Transverse colon (tissue), 4 donors: ENCODE measurements at regions not wholly inside any gene's neighbourhood (a gene's known extent, or its start where the extent isn't known, plus 50 kb on each side); places are given as distances from the start of the nearest gene placed in this dataset.

ENCODE experiments used
- DNase-seq: peaks from one replicate; pipeline ENCODE4 v3.0.0-alpha.2; 2019
- H3K27ac ChIP-seq, 4 donors: fragments of 200-600 bp; sonication (generic); 2 replicates each; pipeline ENCODE4 v1.5.1; 2016 to 2018; ENCODE audit warnings: inconsistent platforms in 4 of 4
- H3K27me3 ChIP-seq: fragments of 200-600 bp; sonication (generic); 2 replicates; pipeline ENCODE4 v1.5.1; 2017; ENCODE audit warnings: inconsistent platforms
- H3K36me3 ChIP-seq, 4 donors: fragments of 200-600 bp; sonication (generic); 2 replicates each; pipeline ENCODE4 v1.5.1; 2017 to 2019; ENCODE audit warnings: inconsistent platforms in 4 of 4
- H3K4me1 ChIP-seq, 4 donors: fragments of 200-600 bp; sonication (generic); 2 replicates each; pipeline ENCODE4 v1.5.1; 2017 to 2020; ENCODE audit warnings: inconsistent platforms in 4 of 4
- H3K4me3 ChIP-seq, 4 donors: fragments of 200-600 bp; sonication (generic); 1 replicate in 1 of 4; 2 replicates in 3 of 4; pipeline versions ENCODE4 v1.5.1 to v1.6.1; 2017 to 2019; ENCODE audit warnings: inconsistent platforms in 4 of 4
- H3K9me3 ChIP-seq, 2 donors: fragments of 200-600 bp; sonication (generic); 2 replicates each; pipeline ENCODE4 v1.5.1; 2017 to 2019; ENCODE audit warnings: inconsistent platforms in 2 of 2
- EP300 ChIP-seq: sonication (generic); formaldehyde crosslinking; IDR thresholded peaks from one replicate; pipeline ENCODE4 v1.6.1; 2017; ENCODE audit warnings: antibody characterized with exemption, low read depth
- POLR2A ChIP-seq: fragments of 450-650 bp; IDR thresholded peaks from one replicate; pipeline ENCODE4 v1.6.1; 2016; ENCODE audit warnings: antibody characterized with exemption, mild to moderate bottlenecking, moderate library complexity
- POLR2AphosphoS5 ChIP-seq, 3 donors: sonication (generic); formaldehyde crosslinking; IDR thresholded peaks; one replicate each; pipeline ENCODE4 v1.6.1; 2016; ENCODE audit warnings: antibody characterized with exemption in 3 of 3
- WGBS, 2 donors: methylation state at CpG; one replicate each; pipeline ENCODE4 v1.1.5; 2018; ENCODE audit warnings: low coverage in 1 of 2; 5-methylcytosine and 5-hydroxymethylcytosine counted together
- in situ Hi-C, 4 donors: fragments of 200-750 bp; cut with MboI; loops; one replicate each; pipeline versions ENCODE4 v1.15.0 to v1.15.1; 2017; ENCODE audit warnings: low sequenced_read_pairs in 3 of 4, low pct_ligation_motif_present in 1 of 4, low pct_unique_long_range_greater_than_20kb in 1 of 4
- intact Hi-C: fragments of 100-400 bp; cut with DNase I; formaldehyde crosslinking; loops from one replicate; pipeline ENCODE4 v1.15.1; 2023; ENCODE audit warnings: low total_unique reads
- TF ChIP-seq, protein P1 (sequence below), 5 experiments: fragments of 200-600 bp in 3 of 5; fragments of 450-650 bp in 2 of 5; sonication (generic) in 3 of 5; IDR thresholded peaks; 1 replicate in 2 of 5; 2 replicates in 3 of 5; pipeline ENCODE4 v1.5.1; 2016 to 2017; ENCODE audit warnings: antibody characterized with exemption in 5 of 5, inconsistent platforms in 3 of 5, mild to moderate bottlenecking in 2 of 5, moderate library complexity in 1 of 5

DNA sequence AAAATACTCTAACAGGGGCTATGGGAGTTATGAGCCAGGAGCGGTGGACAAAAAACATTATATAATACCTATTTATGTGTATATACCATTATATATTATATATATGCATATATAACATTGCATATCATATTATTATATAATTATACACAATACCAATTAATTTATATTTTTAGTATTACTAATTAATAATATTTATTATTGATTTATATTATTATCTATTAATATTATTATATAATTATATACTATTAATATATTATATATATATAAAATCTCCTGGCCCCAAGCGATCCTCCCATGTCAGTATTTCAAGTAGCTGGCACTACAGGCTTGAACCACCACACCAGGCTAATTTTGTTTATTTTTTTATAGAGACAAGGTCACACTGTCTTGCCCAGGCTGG, 73.8 kb upstream of the JADE1 start:
- DNase-seq, result no peak
- in situ Hi-C loops, result no loop called here
- no peaks in the 10 kb centered on the region for H3K4me1 ChIP-seq
- no peaks in the 10 kb centered on the region for H3K9me3 ChIP-seq
- no peak overlapping the region for H3K4me3 ChIP-seq
- no peaks in the 10 kb centered on the region for H3K36me3 ChIP-seq
- 94 to 95% methylated on average over 2 of the region's 2 CpGs for WGBS, 2 donors
- TF ChIP-seq, protein P1, sequence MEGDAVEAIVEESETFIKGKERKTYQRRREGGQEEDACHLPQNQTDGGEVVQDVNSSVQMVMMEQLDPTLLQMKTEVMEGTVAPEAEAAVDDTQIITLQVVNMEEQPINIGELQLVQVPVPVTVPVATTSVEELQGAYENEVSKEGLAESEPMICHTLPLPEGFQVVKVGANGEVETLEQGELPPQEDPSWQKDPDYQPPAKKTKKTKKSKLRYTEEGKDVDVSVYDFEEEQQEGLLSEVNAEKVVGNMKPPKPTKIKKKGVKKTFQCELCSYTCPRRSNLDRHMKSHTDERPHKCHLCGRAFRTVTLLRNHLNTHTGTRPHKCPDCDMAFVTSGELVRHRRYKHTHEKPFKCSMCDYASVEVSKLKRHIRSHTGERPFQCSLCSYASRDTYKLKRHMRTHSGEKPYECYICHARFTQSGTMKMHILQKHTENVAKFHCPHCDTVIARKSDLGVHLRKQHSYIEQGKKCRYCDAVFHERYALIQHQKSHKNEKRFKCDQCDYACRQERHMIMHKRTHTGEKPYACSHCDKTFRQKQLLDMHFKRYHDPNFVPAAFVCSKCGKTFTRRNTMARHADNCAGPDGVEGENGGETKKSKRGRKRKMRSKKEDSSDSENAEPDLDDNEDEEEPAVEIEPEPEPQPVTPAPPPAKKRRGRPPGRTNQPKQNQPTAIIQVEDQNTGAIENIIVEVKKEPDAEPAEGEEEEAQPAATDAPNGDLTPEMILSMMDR (IDR thresholded peaks at IDR 0.05), result no peak
- no peak for TF ChIP-seq POLR2A
- no peak for TF ChIP-seq POLR2AphosphoS5 (IDR thresholded peaks at IDR 0.05)
- TF ChIP-seq EP300, result no peak
- intact Hi-C loops, result no loop called here
- H3K27me3 ChIP-seq, result no peaks in the 10 kb centered on the region
- no peak overlapping the region for H3K27ac ChIP-seq

DNA sequence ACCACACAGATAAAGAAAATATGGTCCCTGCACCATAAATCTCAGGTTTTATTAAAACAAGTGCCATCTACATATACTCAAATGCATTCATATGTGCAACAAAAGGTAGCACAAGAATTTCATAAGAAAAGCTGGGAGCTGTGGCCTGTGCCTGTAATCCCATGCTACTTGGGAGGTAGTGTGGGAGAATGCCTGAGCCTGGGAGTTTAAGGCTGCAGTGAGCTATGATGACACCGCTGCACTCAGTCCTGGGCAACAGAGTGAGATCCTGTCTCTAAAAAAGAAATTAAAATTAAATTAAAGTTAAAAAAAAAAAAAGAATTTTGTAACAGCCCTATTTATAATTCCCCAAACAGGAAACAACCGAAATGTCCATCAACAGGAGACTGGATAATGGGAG, 81.3 kb upstream of the JADE1 start:
- 68 to 90% methylated on average over 2 of the region's 2 CpGs for WGBS, 2 donors
- in situ Hi-C loops (no loop called here), intact Hi-C loops (no loop called here)
- Histone ChIP-seq H3K9me3 (no peaks in the 10 kb centered on the region), H3K4me3 (no peak overlapping the region), H3K27ac (no peak overlapping the region), H3K27me3 (no peaks in the 10 kb centered on the region), H3K36me3 (no peaks in the 10 kb centered on the region), H3K4me1 (no peaks in the 10 kb centered on the region)
- DNase-seq, result no peak
- no peak for TF ChIP-seq EP300
- TF ChIP-seq POLR2A, result no peak
- no peak for TF ChIP-seq POLR2AphosphoS5 (IDR thresholded peaks at IDR 0.05)
- TF ChIP-seq, protein P1 (IDR thresholded peaks at IDR 0.05), result no peak

DNA sequence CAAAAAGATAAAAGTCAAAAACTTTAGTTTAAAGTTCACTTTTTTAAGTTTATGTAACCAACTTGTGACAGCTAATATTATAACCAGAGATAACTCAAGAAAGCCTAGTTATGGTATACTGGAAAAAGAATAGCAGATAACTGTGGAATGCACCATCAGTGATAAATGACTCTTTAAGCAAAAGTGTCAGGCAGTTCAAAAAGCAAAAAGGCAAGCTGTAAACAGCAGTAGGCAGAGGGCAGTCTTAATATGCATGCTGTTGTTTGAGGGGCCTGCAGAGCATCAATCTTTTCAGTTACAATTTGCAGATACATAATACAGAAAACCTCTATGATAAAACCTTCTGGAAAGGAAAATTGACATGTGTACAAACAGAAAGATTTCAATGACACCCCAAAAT, 81.8 kb upstream of the JADE1 start:
- intact Hi-C loops (no loop called here), in situ Hi-C loops (no loop called here)
- no peak for DNase-seq
- TF ChIP-seq POLR2A (no peak), POLR2AphosphoS5 (IDR thresholded peaks at IDR 0.05) (no peak), EP300 (no peak)
- TF ChIP-seq, protein P1 (IDR thresholded peaks at IDR 0.05), result no peak
- Histone ChIP-seq H3K4me3 (no peak overlapping the region), H3K9me3 (no peaks in the 10 kb centered on the region), H3K27ac (no peak overlapping the region), H3K27me3 (no peaks in the 10 kb centered on the region), H3K4me1 (no peaks in the 10 kb centered on the region), H3K36me3 (no peaks in the 10 kb centered on the region)

DNA sequence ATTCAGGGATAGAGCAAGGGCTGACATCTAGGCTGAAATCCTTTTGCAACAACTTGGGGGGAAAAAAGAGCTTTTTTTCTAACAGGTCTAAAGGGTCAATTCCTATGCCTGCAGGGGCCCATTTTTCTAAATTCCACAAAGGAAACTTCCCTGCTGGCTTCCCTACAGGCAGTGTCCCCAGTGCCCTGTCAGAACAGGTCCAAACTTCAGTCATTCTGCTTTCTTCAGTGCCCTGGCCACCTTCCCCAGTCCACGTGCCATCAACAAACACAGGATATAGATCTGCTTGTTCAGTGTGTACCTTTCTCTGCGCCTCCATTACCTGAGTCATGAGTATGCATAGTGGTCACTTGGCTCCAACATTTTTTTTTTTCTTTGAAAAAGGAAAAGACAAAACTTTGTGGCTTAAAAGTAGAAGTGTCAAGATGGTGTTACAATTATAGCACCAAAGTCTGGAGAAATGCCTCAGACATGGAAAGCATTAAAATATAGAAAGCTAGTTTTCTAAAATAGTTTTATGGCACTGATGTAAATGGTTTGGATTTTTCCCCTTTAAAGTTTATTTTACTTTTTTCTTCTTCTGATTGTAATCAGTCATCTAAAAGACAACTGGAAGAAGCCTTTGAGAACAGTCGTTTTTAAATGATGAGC, 84.0 kb upstream of the JADE1 start:
- H3K4me3 ChIP-seq, result no peak overlapping the region
- TF ChIP-seq EP300, result no peak
- TF ChIP-seq POLR2AphosphoS5 (IDR thresholded peaks at IDR 0.05), result no peak
- TF ChIP-seq, protein P1 (IDR thresholded peaks at IDR 0.05), result no peak
- TF ChIP-seq POLR2A, result no peak
- H3K36me3 ChIP-seq, result no peaks in the 10 kb centered on the region
- no peaks in the 10 kb centered on the region for H3K9me3 ChIP-seq
- H3K4me1 ChIP-seq, result no peaks in the 10 kb centered on the region
- in situ Hi-C loops (no loop called here), intact Hi-C loops (no loop called here)
- DNase-seq, result no peak
- H3K27me3 ChIP-seq, result no peaks in the 10 kb centered on the region
- WGBS, 2 donors, result 40 to 58% methylated on average over 1 to 3 of the region's 3 CpGs
- H3K27ac ChIP-seq, result no peak overlapping the region
